Mesothelial cell of epicardium (in vitro differentiated cells): ENCODE measurements at regions not wholly inside any gene's neighbourhood (a gene's known extent, or its start where the extent isn't known, plus 50 kb on each side); places are given as distances from the start of the nearest gene placed in this dataset.

Source experiments
- DNase-seq, 2 experiments: peaks; one replicate each; pipeline ENCODE4 v3.0.0; 2021; ENCODE audit warnings: low spot score in 2 of 2; ENCODE audit not compliant: unreplicated experiment in 2 of 2
- H3K27ac Mint-ChIP-seq: 2 replicates; pipeline ENCODE4 v1.8.0; 2021; ENCODE audit warnings: mixed read lengths
- H3K27me3 Mint-ChIP-seq: 2 replicates; pipeline ENCODE4 v1.8.0; 2021; ENCODE audit warnings: low read depth, mixed read lengths
- H3K36me3 Mint-ChIP-seq: 2 replicates; pipeline ENCODE4 v1.8.0; 2021; ENCODE audit warnings: mixed read lengths
- H3K4me1 Mint-ChIP-seq: 2 replicates; pipeline ENCODE4 v1.8.0; 2021; ENCODE audit warnings: mixed read lengths
- H3K4me3 Mint-ChIP-seq: 2 replicates; pipeline ENCODE4 v1.8.0; 2021; ENCODE audit warnings: mild to moderate bottlenecking, moderate library complexity, mixed read lengths
- H3K9me3 Mint-ChIP-seq: 2 replicates; pipeline ENCODE4 v1.8.0; 2021; ENCODE audit warnings: mixed read lengths
- CTCF ChIP-seq: fragments of 200-600 bp; sonication (generic); IDR thresholded peaks from one replicate; pipeline ENCODE4 v1.5.0; 2021; ENCODE audit warnings: antibody characterized with exemption; ENCODE audit not compliant: unreplicated experiment

- no peak overlapping the region for H3K4me3 Mint-ChIP-seq
- H3K27me3 Mint-ChIP-seq = peaks cover 4% of the 10 kb centered on the region
- no peaks in the 10 kb centered on the region for H3K36me3 Mint-ChIP-seq
- no peak overlapping the region for H3K27ac Mint-ChIP-seq
- H3K4me1 Mint-ChIP-seq = no peaks in the 10 kb centered on the region
- no peaks in the 10 kb centered on the region for H3K9me3 Mint-ChIP-seq
- no peak for DNase-seq
- TF ChIP-seq CTCF = no peak
These were observed 310.6 kb upstream of the BTBD3 start for GRCh38 chr20:11607047-11607446.

DNA sequence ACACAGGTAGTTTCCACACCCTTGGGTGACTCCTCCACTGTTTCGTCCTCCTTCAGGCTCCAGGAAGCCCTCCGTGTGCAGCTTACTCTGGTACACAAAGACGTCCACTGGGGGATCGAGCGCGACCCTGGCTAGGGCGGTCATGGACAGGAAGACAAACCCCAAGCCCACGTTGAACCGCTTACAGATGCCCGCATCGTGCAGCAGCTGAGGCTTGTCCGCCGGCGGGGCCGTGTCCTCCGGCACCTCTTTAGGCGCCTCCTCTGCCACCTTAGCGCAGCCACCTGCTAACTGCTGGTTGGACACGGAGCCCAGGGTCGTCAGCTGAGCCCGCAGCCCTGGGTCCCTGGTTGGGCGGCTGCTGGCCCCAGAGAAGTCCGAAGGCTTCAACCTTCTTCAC, 309.0 kb upstream of the BTBD3 start:
- peaks cover 4% of the 10 kb centered on the region for H3K27me3 Mint-ChIP-seq

DNA sequence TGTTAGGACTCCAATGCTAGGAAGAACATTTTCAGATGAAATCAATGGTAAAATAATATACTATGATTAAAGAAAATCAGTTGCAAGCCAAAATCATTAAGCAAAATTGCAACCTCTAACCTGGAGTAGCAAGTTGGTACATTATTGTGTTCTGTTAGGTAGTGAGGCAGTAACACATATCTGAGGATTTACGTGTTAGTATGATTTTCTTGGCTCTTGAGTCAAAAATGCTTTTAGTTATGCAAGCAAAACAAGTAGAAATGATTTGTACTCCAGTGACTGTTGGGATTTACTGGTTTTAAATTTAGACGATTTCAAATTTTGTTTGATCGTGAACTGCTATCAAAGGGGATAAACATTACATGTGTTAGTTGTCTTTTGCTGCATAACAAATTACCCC, 293.0 kb upstream of the BTBD3 start:
- H3K36me3 Mint-ChIP-seq = no peaks in the 10 kb centered on the region
- H3K9me3 Mint-ChIP-seq = no peaks in the 10 kb centered on the region
- H3K27me3 Mint-ChIP-seq = no peaks in the 10 kb centered on the region
- peaks cover 3% of the 10 kb centered on the region for H3K4me1 Mint-ChIP-seq
- no peak overlapping the region for H3K4me3 Mint-ChIP-seq
- DNase-seq = no peak
- no peak overlapping the region for H3K27ac Mint-ChIP-seq
- no peak for TF ChIP-seq CTCF

More for the DNA sequence above, 309.0 kb upstream of the BTBD3 start:
- no peaks in the 10 kb centered on the region for H3K9me3 Mint-ChIP-seq
- no peaks in the 10 kb centered on the region for H3K4me1 Mint-ChIP-seq
- no peak overlapping the region for H3K27ac Mint-ChIP-seq
- TF ChIP-seq CTCF = no peak
- H3K36me3 Mint-ChIP-seq = no peaks in the 10 kb centered on the region
- no peak overlapping the region for H3K4me3 Mint-ChIP-seq
- DNase-seq = no peak

- TF ChIP-seq CTCF = no peak
- Mint-ChIP-seq H3K27ac (no peak overlapping the region), H3K27me3 (no peaks in the 10 kb centered on the region), H3K36me3 (no peaks in the 10 kb centered on the region), H3K4me3 (no peak overlapping the region), H3K4me1 (no peaks in the 10 kb centered on the region), H3K9me3 (no peaks in the 10 kb centered on the region)
- DNase-seq = no peak
These were observed 291.1 kb upstream of the BTBD3 start for GRCh38 chr20:11626551-11626950.

DNA sequence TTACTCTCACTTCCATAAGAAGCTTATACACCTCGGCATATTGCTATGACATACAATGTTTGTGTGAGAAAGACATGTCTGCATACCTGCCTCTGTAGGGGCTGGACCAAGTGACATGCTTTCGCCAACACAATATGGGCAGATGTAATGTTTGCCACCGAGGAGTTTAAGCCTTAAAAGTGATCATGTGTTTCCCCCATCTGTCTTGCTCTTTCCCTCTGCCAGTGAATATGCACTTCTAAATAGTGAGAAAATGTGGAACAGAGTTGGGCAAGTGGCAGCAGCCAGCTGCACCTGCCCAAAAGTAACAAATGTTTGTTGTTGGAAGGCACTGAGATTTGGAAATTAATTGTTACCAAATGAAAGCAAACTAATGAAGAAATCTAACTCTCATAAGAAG, 274.8 kb upstream of the BTBD3 start:
- no peak for DNase-seq
- Mint-ChIP-seq H3K27ac (no peak overlapping the region), H3K27me3 (no peaks in the 10 kb centered on the region), H3K36me3 (no peaks in the 10 kb centered on the region), H3K4me1 (no peaks in the 10 kb centered on the region), H3K4me3 (no peak overlapping the region), H3K9me3 (peaks cover 10% of the 10 kb centered on the region)
- no peak for TF ChIP-seq CTCF

- Mint-ChIP-seq H3K4me1 (no peaks in the 10 kb centered on the region), H3K27ac (no peak overlapping the region), H3K36me3 (no peaks in the 10 kb centered on the region), H3K27me3 (no peaks in the 10 kb centered on the region), H3K9me3 (peaks cover 7% of the 10 kb centered on the region), H3K4me3 (no peak overlapping the region)
- no peak for TF ChIP-seq CTCF
- no peak for DNase-seq
These were observed 271.3 kb upstream of the BTBD3 start for GRCh38 chr20:11646359-11646758.
